ENCODE measurements at regions not wholly inside any gene's neighbourhood (a gene's known extent, or its start where the extent isn't known, plus 50 kb on each side); places are given as distances from the start of the nearest gene placed in this dataset.
"Not testable (repeated sequence)": the region's sequence is repeated elsewhere in the genome, so short reads cannot be mapped to it uniquely, and the experiment has no call there.

- TF ChIP-seq CTCF (IDR thresholded peaks at IDR 0.05) (no peak), POLR2A (IDR thresholded peaks at IDR 0.05) (no peak)
- no peaks in the 10 kb centered on the region for H3K27me3 ChIP-seq
Observed at GRCh38 chr3:104040896-104041295, 1325.8 kb upstream of the ALCAM start.

GRCh38 chr3:104043001-104043543, 1323.6 kb upstream of the ALCAM start:
- H3K36me3 ChIP-seq (replicated peaks in 1 of 2; ENCODE audit: insufficient read depth in 1 of 2, low read depth in 2 of 2); H3K9me3 ChIP-seq; ATAC-seq; intact Hi-C loops (cut with DNase I); H3K27me3 ChIP-seq; H3K4me1 ChIP-seq; H3K4me3 ChIP-seq; DNase-seq; H3K27ac ChIP-seq: not testable (repeated sequence)
- WGBS, 2 donors: 46 to 48% methylated on average over 5 of the region's 5 CpGs

More at GRCh38 chr3:104040896-104041295, 1325.8 kb upstream of the ALCAM start:
- H3K36me3 ChIP-seq (replicated peaks in 1 of 2; ENCODE audit: insufficient read depth in 1 of 2, low read depth in 2 of 2): no peaks in the 10 kb centered on the region
- intact Hi-C loops (cut with DNase I): no loop called here
- H3K4me1 ChIP-seq: no peaks in the 10 kb centered on the region
- no peak overlapping the region for H3K4me3 ChIP-seq
- H3K9me3 ChIP-seq: no peaks in the 10 kb centered on the region
- DNase-seq (no peak), ATAC-seq (no peak)
- no peak overlapping the region for H3K27ac ChIP-seq

- no peak overlapping the region for H3K27ac ChIP-seq
- no peak for ATAC-seq
- DNase-seq: no peak
- WGBS, 2 donors: 56 to 62% methylated on average over 1 of the region's 1 CpG
- H3K4me1 ChIP-seq: no peaks in the 10 kb centered on the region
- no peaks in the 10 kb centered on the region for H3K27me3 ChIP-seq
- no peak overlapping the region for H3K4me3 ChIP-seq
- no peaks in the 10 kb centered on the region for H3K36me3 ChIP-seq (replicated peaks in 1 of 2; ENCODE audit: insufficient read depth in 1 of 2, low read depth in 2 of 2)
- TF ChIP-seq POLR2A (IDR thresholded peaks at IDR 0.05) (no peak), CTCF (IDR thresholded peaks at IDR 0.05) (no peak)
- no peaks in the 10 kb centered on the region for H3K9me3 ChIP-seq
- intact Hi-C loops (cut with DNase I): no loop called here
Observed at GRCh38 chr3:104044002-104044401, 1322.7 kb upstream of the ALCAM start.

GRCh38 chr3:104066658-104067057, 1300.1 kb upstream of the ALCAM start:
- no peaks in the 10 kb centered on the region for H3K27me3 ChIP-seq
- DNase-seq (no peak), ATAC-seq (no peak)
- no peaks in the 10 kb centered on the region for H3K36me3 ChIP-seq (replicated peaks in 1 of 2; ENCODE audit: insufficient read depth in 1 of 2, low read depth in 2 of 2)
- no peaks in the 10 kb centered on the region for H3K9me3 ChIP-seq
- TF ChIP-seq CTCF (IDR thresholded peaks at IDR 0.05) (no peak), POLR2A (IDR thresholded peaks at IDR 0.05) (no peak)
- intact Hi-C loops (cut with DNase I): no loop called here
- H3K4me1 ChIP-seq: no peaks in the 10 kb centered on the region
- WGBS, 2 donors: 41 to 53% methylated on average over 2 of the region's 2 CpGs
- H3K27ac ChIP-seq: no peak overlapping the region
- H3K4me3 ChIP-seq: no peak overlapping the region

GRCh38 chr3:104069114-104069513, 1297.6 kb upstream of the ALCAM start:
- Histone ChIP-seq H3K4me1 (no peaks in the 10 kb centered on the region), H3K27me3 (no peaks in the 10 kb centered on the region), H3K9me3 (no peaks in the 10 kb centered on the region), H3K36me3 (replicated peaks in 1 of 2; ENCODE audit: insufficient read depth in 1 of 2, low read depth in 2 of 2) (no peaks in the 10 kb centered on the region), H3K27ac (no peak overlapping the region), H3K4me3 (no peak overlapping the region)
- WGBS, 2 donors: 31 to 43% methylated on average over 3 of the region's 3 CpGs
- DNase-seq: no peak
- ATAC-seq: no peak
- TF ChIP-seq CTCF (IDR thresholded peaks at IDR 0.05) (no peak), POLR2A (IDR thresholded peaks at IDR 0.05) (no peak)
- intact Hi-C loops (cut with DNase I): no loop called here

All from body of pancreas (tissue), 4 donors.